GM21526 (cell line): ENCODE measurements at regions not wholly inside any gene's neighbourhood (a gene's known extent, or its start where the extent isn't known, plus 50 kb on each side); places are given as distances from the start of the nearest gene placed in this dataset.

Source experiments
- ATAC-seq: cut with Tn5 transposase; IDR thresholded peaks from one replicate; pipeline ENCODE4 v1.9.1; 2021; ENCODE audit warnings: moderate library complexity; ENCODE audit not compliant: unreplicated experiment, low FRiP score

DNA sequence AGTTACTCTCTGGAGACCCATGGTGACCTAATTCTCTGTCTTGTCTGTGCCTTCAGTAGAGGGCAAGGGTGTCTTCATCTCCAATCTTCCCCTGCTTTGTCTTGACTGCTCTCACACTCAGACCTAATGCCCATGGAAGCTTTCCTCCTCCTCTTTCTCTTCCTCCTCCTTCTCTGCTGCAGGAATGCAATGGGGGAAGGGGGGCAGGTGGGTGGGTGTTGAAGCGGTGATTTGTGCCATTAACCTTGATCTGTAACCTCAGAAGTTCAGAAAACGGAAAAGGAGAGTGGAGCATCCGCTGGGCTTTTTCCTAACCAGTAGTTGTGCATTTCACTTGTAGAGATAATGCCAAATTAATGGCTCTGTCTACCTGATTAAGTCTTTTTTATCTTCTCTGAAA lies 172.3 kb upstream of the CDH11 start:
- ATAC-seq = no peak

DNA sequence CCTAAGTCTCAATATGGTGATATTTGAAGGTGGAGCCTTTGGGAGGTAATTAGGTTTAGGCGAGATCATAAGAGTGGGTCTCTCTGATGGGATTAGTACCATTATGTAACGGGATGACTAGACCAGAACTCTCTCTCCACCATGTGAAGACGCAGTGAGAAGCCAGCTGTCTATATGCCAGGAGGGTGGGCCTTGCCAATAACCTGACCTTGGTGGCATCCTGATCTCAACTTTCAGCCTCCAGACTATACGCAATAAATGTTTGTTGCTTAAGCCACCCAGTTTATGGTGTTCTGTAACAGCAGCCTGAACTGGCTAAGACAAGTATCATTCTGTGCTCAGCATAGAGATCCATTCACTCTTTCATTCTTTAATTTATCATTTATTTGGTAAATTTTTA lies 167.2 kb upstream of the CDH11 start:
- ATAC-seq = no peak

DNA sequence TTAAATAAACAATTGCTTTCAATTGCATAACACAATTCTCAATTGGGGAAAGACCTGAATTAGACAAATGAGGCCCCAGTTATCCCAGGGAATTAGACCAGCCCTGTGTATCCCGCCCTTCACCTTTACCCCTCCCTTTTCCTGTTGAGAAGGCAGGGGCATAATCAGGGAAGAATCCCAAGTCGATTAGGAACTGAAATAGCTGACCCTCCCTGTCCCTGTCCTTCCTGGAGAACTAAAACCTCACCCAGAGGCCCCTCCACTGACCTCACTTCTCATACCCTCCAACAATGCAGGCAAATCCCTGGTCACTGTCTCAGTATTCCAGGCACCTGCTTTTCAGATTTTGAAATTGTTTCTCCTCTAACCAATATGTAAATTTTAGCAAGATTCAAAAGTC lies 165.4 kb upstream of the CDH11 start:
- no peak for ATAC-seq

DNA sequence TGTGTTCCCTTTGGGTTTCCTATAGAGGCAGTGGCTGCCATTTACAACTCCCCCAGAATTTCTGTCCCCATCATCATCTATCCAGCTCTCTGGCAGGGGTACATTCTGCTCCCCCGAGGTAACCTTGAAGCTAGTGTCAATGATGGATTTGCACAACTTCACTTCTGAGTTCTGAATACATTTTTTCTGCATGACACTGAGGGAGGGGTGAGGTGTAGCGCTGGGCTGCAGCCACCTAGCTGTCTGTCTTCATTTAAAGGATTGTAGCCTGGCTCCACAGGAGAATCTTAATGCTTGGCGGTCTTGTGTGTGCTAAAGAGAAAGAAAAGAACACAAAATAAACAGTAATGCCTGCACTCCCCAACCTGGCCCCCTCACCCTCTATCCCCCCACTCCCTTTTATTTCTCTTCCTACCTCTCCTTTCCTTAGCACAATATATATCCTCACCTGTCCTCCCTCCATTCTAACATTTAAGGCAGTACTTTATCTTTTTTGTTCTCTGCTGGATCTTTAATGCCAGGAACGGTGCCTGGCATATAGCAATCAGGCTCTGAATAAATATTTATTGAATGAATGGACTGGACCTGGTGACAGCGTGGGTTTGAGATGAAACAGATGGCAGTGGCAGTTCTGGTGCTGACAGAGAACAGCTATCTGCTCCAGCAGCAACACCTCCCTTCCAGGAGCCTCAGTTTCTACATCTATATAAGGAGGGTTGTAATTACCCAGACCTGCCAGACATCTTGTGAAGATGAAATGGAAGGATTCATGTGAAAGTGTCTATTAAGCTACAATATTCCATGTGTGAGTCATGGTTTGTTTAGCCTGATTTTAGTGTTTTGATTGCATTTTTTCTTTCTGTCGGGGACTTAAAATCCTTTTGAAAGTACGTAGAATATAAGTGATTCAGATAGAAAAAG lies 163.5 kb upstream of the CDH11 start:
- ATAC-seq = no peak

DNA sequence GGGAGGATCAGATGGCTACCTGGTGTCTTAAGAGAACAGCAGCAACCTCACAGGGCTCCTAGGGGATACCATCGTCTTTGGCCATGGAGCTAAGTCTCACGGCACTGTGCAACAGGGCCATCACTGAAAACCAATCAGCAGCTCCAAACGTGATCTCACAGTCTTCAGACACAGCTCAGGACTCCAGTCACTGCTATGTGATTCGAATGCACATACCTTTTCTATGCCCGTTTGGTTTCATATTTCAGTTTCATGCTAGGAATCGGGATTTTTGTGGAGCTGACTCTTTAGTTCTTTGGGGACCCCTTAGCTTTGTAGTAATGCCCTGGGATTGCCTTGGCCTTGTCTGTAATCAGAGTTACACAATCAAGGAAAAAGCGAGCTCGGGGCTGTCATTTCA lies 162.8 kb upstream of the CDH11 start:
- no peak for ATAC-seq

DNA sequence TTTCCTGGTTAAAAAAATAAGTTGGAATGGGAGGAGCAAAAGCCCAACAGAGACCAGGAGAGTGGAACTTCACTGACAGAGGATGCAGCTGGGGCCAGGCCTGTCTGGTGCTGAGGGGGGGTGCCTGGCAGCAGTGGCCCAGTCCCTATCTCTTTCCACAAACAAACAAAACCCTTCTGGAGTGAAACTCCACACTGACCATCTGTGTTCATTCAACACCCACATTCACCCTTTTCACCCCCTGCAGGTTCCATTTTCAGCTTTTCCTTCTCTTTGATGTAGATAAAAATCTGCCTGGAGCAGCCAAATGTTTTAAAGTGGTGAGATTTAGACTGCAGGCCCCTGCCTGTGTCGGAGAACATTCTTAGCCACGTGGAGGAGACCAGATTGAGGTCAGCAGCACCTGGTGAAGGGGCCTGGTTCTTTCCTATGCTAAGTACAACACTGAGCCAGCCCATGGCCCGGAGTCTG lies 161.4 kb upstream of the CDH11 start:
- ATAC-seq = no peak

DNA sequence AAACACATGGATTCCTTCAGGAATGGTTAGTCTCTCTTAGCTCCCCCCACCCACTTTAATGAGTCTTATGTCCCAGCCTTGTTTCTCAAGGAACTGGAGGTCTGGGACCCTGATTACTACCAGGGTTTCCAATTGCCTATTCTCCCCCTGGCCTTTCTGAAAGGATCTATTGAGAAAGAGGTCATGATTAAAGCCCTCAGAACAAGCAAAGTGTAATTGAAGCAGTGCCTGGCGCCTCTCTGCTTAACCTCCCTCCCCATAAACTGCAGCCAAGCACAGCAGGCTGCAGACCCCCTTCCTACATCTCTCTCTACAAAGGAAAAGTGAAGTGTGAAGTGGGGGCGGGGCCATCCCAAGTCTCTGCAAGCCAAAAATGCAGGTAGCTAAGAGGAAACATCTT lies 159.7 kb upstream of the CDH11 start:
- no peak for ATAC-seq

DNA sequence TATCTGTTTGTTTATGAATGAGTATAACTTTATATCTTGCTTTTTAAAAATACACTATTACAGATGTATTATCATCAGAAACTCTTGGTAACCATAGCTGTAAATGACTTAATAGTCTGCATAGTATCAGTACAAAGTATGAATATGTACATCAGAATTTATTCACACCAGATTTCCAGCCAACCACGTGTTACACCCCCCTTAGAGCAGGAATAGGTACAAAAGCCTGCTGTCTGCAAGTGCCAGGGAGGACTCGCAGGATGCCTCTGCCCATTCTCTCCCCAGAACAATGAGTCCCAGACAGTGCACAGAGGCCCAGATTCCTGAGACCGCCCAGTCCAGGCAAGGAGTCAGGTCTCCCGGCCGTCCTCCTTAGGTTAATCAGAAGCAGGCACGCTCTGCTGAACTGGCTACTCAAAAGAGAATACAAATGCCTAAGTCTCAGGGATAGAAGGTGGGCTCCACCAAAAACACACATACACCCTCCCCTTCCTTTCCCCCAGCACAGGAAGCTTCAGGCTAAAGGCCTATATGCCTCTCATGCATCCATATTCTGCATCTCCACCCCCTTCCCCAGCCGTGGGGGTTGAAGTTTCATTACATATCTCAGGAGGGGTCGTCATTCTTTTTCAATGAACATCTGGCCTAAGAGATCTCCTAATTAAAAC lies 159.1 kb upstream of the CDH11 start:
- ATAC-seq = no peak

DNA sequence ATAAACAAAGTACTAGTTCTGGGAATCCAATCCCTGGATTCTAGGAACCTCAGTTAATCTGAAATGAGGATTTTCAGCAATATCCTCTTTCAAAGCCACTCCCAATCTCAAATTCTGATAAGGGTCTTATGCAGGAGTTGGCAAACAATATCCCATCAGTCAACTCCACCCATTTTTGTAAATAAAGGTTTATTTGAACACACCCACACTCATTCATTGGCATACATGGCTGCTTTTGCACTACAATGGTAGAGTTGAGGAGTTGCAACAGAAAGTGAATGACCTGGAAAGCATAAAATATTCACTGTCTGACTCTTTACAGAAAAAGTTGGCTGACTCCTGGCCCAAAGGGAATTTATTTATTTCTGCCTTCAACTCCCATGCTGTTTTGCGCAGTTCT lies 157.7 kb upstream of the CDH11 start:
- no peak for ATAC-seq

DNA sequence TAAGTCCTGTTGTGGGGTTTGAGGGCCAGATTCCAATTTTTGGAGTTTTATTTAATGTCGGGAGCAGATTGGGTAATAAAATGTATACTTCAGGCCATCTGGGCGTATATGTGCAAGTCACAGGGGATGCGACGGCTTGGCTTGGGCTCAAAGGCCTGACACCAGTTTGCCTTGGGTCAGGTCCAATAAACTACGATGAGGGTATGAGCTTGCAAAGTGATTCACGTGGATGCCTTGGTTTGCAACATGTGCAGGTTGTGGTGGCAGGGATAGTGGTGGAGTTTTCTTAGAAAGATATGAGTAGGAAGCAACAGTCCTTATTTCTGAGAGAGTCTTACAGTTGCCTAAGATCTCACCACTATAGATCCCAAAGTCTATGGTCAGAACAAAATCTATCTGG lies 157.0 kb upstream of the CDH11 start:
- no peak for ATAC-seq

DNA sequence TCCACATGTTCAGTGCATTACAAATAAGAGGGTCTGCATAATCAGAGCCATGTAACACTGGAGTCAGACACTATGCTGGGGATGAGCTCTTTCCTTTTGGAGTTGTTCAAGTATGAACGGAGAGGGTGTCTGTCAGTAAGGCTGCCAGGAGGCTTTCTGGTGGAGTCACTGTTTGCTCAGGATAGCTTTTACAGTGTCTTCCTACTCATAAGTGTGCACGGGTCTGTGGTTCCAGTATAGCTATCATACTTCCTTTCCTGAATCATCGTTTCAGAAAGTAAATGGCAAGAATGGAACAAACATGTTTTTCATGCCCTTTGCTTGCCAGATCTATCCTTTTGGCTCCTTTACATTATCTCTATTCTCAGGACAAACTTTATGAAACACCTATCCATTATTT lies 152.7 kb upstream of the CDH11 start:
- no peak for ATAC-seq

DNA sequence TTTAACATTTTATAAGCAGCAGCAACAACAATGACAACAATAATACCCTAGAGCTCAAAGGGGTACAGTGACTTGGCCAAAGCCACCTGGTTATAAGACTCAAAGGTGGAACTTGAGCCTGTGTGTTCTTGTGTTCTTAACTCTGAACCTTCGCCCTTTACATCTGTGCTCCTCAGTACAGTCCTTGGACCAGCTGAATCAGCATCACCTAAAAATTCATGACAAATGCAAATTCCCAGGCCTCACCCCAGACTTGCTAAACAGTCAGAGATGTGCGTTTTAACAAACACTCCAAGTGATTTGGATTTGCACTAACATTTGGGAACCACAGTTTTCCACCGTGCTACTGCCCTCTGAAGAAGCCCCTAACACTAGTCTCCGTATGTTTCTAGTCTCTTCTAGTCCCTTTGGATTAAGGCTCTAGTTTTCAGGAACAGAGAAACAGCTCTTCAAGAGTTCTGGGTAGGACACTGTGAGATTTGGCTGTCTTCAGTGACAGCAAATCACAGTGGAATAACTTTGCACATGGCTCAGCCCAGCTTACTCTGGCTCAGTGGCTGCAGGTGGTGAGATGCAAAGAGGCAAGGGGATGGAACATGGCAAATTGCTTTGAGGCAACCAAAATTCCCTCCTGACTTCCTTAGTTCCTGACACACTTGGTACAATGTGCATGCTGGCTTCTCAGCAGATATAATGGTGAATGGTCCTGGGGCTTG lies 151.0 kb upstream of the CDH11 start:
- no peak for ATAC-seq

DNA sequence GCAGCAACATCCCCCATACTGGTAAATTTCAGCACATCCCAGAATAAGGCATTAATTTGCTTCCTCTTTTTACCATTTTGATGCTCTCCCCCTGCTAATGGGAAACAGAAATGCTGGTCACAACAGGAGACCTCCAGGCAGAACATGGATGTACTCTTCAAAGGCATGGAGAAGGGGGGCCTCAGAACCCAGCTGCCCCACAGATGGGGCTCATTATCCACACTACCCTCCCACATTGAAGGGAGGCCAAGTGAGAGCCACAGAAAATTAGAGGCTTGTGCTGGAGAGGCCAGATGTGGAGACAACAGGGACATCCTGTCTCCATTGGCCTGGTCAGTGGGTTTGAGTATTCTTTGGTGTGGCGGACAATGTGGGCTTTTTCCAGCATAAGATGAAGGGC lies 150.1 kb upstream of the CDH11 start:
- ATAC-seq = no peak

DNA sequence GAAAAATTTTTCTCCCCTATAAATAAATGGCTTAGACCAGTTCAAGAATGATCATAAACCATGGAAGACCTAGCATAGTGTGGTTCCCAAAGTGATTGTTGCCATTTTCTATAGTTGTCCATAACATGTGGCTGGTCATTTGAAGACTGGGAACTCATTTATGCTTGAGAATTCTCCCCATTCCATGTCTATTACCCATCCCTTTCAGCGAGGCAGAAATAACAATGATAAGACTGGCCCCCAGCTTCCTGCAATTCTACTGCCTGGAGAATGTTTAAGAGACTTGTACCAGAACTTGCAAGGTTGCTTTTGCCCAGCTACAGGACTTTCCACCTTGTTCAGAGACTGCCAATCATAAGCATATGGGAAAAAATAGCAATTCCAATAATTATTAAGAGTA lies 146.5 kb upstream of the CDH11 start:
- ATAC-seq = no peak

DNA sequence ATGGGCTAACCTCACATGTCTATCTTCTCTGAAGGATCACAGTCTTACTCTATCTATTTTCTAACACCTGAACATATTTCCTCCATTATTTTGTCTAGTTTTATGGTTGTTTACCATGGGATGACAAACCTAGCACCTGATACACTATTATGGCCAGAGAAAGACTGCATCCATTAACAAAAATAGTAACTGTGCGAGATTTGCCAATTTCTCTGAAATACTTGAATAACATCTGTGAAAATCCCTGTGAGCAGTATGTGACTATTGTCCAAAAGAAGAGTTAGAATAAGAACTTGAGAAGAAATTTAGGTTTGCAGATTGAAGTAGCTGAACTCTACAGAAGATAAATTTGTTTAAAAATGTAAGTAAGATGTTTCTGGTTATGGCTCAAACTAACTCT lies 142.0 kb upstream of the CDH11 start:
- no peak for ATAC-seq

DNA sequence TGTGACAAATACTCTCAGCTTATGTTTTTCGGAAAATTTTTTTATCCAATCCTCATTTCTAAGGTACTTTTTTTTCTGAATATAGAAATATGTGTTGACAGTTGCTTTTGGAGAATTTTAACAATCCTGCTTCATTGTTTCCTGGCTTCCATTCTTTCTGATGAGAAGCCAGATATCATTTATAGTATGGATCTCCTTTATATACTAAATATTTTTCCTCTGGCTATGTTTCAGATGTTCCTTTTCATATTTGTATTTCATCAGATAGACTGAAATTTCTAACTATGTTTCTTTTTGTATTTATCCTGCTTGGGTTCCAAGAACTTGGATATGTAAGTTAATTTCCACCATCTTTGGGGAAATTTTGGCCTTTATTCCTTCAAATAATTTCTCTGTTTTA lies 138.9 kb upstream of the CDH11 start:
- no peak for ATAC-seq

DNA sequence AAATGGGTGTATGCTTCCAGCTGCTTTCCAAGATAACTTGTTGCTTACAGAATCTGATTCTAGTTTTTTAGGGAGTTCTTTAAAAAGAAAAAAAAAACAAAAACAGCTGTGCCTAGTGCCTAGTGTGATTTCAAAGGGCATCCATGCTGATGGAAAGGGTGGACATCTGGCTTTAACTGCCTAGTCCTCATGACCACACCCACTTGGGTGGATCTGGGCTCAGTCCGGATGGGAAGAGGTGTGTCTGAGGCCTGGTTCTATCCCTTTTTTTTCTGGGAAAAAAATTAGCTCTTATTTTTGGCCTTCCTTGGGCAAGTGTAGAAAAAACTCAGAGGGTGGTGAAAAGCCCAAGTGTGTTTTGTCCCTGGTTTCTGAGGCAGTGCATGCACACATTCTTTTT lies 132.3 kb upstream of the CDH11 start:
- no peak for ATAC-seq

DNA sequence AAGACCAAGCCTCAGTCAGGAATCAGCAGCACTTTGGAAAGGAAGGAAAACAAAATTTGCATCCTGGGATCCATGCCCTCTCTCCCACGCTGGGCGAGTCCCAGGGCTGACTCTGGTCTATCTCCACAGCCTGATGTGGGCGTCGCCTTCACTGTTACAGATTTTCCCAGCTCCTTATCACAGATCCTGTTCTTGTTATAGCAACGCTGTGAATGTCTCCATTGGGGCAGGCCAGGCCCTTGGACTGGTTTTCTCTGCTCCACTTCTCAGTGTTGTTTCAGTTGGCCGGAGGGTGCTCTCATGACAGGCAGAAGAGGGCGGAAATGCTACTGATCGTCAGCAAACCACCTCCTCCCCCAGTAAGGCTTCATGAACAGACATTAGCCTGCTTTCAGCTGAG lies 127.9 kb upstream of the CDH11 start:
- ATAC-seq = no peak

DNA sequence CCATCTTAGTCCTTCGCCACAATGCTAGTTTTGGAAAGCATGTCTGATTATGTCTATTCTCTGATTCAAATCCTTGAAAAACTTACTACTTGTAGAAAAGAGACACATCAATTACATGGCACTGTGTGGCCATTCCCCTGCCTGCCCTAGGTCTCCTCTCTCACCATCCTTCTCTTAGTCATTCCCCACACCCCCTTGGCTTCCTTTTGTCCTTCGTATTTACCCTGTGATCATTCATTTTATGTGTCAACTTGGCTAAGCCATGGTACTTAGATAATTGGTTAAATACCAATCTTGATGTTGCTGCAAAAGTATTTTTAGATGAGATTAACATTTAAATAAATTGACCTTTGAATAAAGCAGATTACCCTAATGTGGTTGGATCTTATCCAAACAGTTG lies 122.9 kb upstream of the CDH11 start:
- no peak for ATAC-seq

DNA sequence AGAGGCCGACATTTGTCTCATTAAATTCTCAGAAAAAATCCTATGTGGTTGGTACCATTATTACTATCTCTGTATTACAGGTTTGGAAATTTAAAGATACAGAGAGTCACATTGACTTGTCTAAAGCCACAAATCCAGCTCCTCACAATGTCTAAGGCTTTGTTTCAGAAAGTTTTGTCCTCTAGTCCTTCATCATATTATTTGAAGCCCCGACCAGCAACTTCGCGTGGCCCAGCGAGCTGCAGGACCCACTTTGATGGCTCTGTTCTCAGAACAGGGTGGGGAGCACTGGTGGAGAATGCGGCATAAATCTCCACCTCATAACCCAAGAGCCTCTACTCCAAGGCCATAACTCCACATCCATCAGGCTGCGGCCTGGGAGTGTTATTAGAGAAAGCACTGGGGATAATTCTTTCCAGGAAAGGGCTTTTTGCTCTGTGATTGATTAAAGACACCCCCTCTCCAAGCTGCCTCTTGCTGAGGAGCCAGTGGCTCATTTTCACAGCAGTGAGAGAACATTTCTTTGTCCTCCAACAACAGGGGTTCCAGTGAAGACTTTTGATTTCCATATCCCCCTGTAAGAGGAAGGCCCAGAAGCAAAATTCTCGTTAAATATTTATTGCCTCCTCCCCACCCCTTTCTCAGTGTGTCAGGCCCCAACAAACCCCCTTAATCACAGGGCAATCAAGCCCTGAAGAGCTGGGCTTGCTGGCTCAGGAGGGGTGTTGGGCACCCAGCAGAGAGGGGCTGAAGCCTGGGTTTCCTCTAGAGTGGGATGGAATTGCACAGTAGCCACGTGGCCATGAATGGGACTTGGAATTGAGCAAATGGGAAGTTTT lies 113.7 kb upstream of the CDH11 start:
- ATAC-seq = no peak
